Sigmoid colon (tissue), 4 donors: ENCODE measurements at regions not wholly inside any gene's neighbourhood (a gene's known extent, or its start where the extent isn't known, plus 50 kb on each side); places are given as distances from the start of the nearest gene placed in this dataset.
"Not testable (repeated sequence)": the region's sequence is repeated elsewhere in the genome, so short reads cannot be mapped to it uniquely, and the experiment has no call there.

Source experiments
- EP300 ChIP-seq, 4 donors: sonication (generic); formaldehyde crosslinking; IDR thresholded peaks; one replicate each; pipeline ENCODE4 v1.6.1; 2017; ENCODE audit warnings: antibody characterized with exemption in 4 of 4
- POLR2AphosphoS5 ChIP-seq, 4 donors: sonication (generic); formaldehyde crosslinking; IDR thresholded peaks; one replicate each; pipeline ENCODE4 v1.6.1; 2017; ENCODE audit warnings: antibody characterized with exemption in 4 of 4
- TF ChIP-seq, protein P1 (sequence below), 4 experiments: fragments of 450-650 bp in 3 of 4; fragments of 200-600 bp in 1 of 4; IDR thresholded peaks; one replicate each; pipeline ENCODE4 v1.5.1; 2016 to 2019; ENCODE audit warnings: antibody characterized with exemption in 4 of 4, mild to moderate bottlenecking in 3 of 4, moderate library complexity in 2 of 4

DNA sequence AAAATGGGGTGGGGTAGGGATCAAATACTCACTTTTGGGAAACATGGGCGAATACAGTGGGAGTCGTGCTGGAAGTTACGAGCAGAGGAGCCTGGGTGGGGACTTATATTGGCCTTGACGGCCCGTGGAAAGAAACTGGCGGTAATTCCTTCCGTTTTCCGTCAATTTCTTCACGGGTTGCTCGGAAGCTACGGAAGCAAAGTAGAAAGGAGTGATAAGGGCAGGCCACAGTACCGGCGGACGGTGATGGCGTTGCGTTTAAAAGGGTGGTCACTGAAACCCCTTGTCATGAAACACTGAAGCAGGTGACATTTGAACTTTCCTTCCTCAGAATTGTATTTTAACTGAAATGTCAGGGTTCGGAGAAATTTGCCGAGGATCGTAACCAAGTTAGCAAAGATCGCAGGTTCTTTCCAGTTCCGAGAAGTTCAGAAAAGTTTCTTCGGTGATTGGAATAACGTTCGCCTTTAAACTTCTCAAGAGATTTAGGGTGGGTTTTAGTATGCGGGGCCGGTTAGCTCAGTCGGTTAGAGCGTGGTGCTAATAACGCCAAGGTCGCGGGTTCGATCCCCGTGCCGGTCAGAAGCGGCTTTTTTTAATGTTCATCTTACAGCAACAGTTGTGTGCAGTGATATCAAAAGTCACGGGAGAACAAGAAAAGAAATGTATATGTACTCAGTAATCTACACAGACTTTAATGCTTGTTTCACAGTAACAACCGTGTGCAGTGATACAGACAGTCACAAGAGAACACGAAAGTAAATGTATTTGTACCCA, 482.5 kb downstream of the PRIM2 start:
- TF ChIP-seq, protein P1, sequence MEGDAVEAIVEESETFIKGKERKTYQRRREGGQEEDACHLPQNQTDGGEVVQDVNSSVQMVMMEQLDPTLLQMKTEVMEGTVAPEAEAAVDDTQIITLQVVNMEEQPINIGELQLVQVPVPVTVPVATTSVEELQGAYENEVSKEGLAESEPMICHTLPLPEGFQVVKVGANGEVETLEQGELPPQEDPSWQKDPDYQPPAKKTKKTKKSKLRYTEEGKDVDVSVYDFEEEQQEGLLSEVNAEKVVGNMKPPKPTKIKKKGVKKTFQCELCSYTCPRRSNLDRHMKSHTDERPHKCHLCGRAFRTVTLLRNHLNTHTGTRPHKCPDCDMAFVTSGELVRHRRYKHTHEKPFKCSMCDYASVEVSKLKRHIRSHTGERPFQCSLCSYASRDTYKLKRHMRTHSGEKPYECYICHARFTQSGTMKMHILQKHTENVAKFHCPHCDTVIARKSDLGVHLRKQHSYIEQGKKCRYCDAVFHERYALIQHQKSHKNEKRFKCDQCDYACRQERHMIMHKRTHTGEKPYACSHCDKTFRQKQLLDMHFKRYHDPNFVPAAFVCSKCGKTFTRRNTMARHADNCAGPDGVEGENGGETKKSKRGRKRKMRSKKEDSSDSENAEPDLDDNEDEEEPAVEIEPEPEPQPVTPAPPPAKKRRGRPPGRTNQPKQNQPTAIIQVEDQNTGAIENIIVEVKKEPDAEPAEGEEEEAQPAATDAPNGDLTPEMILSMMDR (IDR thresholded peaks at IDR 0.05), result not testable (repeated sequence)
- TF ChIP-seq POLR2AphosphoS5, EP300 (IDR thresholded peaks at IDR 0.05): not testable (repeated sequence)
